Vagina (tissue), 2 donors: ENCODE measurements at regions not wholly inside any gene's neighbourhood (a gene's known extent, or its start where the extent isn't known, plus 50 kb on each side); places are given as distances from the start of the nearest gene placed in this dataset.

Experiments
- DNase-seq, 2 donors: peaks; one replicate each; pipeline ENCODE4 v3.0.0-alpha.2; 2017; ENCODE audit errors: extremely low spot score in 2 of 2
- H3K27ac ChIP-seq: fragments of 200-600 bp; sonication (generic); one replicate; pipeline ENCODE4 v1.5.1; 2019
- H3K27me3 ChIP-seq: fragments of 200-600 bp; sonication (generic); one replicate; pipeline ENCODE4 v1.5.1; 2019
- H3K36me3 ChIP-seq, 2 donors: fragments of 200-600 bp; sonication (generic); one replicate each; pipeline ENCODE4 v1.5.1; 2017 to 2019
- H3K4me1 ChIP-seq: fragments of 200-600 bp; sonication (generic); one replicate; pipeline ENCODE4 v1.5.1; 2019
- H3K4me3 ChIP-seq, 2 donors: fragments of 200-600 bp; sonication (generic); 1 replicate in 1 of 2; 2 replicates in 1 of 2; pipeline ENCODE4 v1.5.1; 2016 to 2019
- H3K9me3 ChIP-seq: fragments of 200-600 bp; sonication (generic); one replicate; pipeline ENCODE4 v1.5.1; 2019
- POLR2A ChIP-seq, 2 donors: fragments of 450-650 bp; IDR thresholded peaks; one replicate each; pipeline ENCODE4 v1.6.1; 2017; ENCODE audit warnings: antibody characterized with exemption in 2 of 2, mild to moderate bottlenecking in 2 of 2, moderate library complexity in 2 of 2
- POLR2AphosphoS5 ChIP-seq, 2 donors: sonication (generic); formaldehyde crosslinking; IDR thresholded peaks; one replicate each; pipeline ENCODE4 v1.9.0; 2017; ENCODE audit warnings: antibody characterized with exemption in 2 of 2, mild to moderate bottlenecking in 2 of 2, low read depth in 1 of 2; ENCODE audit not compliant: insufficient read depth in 1 of 2
- intact Hi-C: fragments of 100-400 bp; cut with DNase I; formaldehyde crosslinking; loops from one replicate; pipeline ENCODE4 v1.15.1; 2023
- TF ChIP-seq, protein P1 (sequence below), 3 experiments: fragments of 450-650 bp in 2 of 3; fragments of 200-600 bp in 1 of 3; sonication (generic) in 1 of 3; IDR thresholded peaks; one replicate each; pipeline ENCODE4 v1.5.1; 2017 to 2019; ENCODE audit warnings: antibody characterized with exemption in 3 of 3, mild to moderate bottlenecking in 2 of 3, moderate library complexity in 2 of 3

GRCh38 chr4:56240554-56241174, 146.6 kb downstream of the AASDH start:
- DNase-seq: no peak

GRCh38 chr4:56238251-56238650, 149.0 kb downstream of the AASDH start:
- H3K27ac ChIP-seq: no peak overlapping the region
- DNase-seq: no peak
- TF ChIP-seq POLR2A (IDR thresholded peaks at IDR 0.05) (no peak), POLR2AphosphoS5 (IDR thresholded peaks at IDR 0.05; ENCODE audit: insufficient read depth in 1 of 2, low read depth in 1 of 2) (no peak)
- TF ChIP-seq, protein P1, sequence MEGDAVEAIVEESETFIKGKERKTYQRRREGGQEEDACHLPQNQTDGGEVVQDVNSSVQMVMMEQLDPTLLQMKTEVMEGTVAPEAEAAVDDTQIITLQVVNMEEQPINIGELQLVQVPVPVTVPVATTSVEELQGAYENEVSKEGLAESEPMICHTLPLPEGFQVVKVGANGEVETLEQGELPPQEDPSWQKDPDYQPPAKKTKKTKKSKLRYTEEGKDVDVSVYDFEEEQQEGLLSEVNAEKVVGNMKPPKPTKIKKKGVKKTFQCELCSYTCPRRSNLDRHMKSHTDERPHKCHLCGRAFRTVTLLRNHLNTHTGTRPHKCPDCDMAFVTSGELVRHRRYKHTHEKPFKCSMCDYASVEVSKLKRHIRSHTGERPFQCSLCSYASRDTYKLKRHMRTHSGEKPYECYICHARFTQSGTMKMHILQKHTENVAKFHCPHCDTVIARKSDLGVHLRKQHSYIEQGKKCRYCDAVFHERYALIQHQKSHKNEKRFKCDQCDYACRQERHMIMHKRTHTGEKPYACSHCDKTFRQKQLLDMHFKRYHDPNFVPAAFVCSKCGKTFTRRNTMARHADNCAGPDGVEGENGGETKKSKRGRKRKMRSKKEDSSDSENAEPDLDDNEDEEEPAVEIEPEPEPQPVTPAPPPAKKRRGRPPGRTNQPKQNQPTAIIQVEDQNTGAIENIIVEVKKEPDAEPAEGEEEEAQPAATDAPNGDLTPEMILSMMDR (IDR thresholded peaks at IDR 0.05): no peak
- H3K9me3 ChIP-seq: no peaks in the 10 kb centered on the region
- H3K4me1 ChIP-seq: no peaks in the 10 kb centered on the region
- H3K36me3 ChIP-seq: no peaks in the 10 kb centered on the region
- no peak overlapping the region for H3K4me3 ChIP-seq
- intact Hi-C loops: no loop called here
- H3K27me3 ChIP-seq: no peaks in the 10 kb centered on the region

More at GRCh38 chr4:56240554-56241174, 146.6 kb downstream of the AASDH start:
- intact Hi-C loops: no loop called here
- no peaks in the 10 kb centered on the region for H3K27me3 ChIP-seq
- no peak overlapping the region for H3K4me3 ChIP-seq
- H3K9me3 ChIP-seq: no peaks in the 10 kb centered on the region
- no peak overlapping the region for H3K27ac ChIP-seq
- TF ChIP-seq POLR2A (IDR thresholded peaks at IDR 0.05): no peak
- TF ChIP-seq, protein P1 (IDR thresholded peaks at IDR 0.05): no peak
- no peak for TF ChIP-seq POLR2AphosphoS5 (IDR thresholded peaks at IDR 0.05; ENCODE audit: insufficient read depth in 1 of 2, low read depth in 1 of 2)
- no peaks in the 10 kb centered on the region for H3K4me1 ChIP-seq
- H3K36me3 ChIP-seq: no peaks in the 10 kb centered on the region

GRCh38 chr4:56235725-56236124, 151.6 kb downstream of the AASDH start:
- H3K27me3 ChIP-seq: no peaks in the 10 kb centered on the region
- no peaks in the 10 kb centered on the region for H3K4me1 ChIP-seq
- intact Hi-C loops: no loop called here
- no peak overlapping the region for H3K27ac ChIP-seq
- H3K9me3 ChIP-seq: no peaks in the 10 kb centered on the region
- no peak overlapping the region for H3K4me3 ChIP-seq
- TF ChIP-seq, protein P1 (IDR thresholded peaks at IDR 0.05): no peak
- no peak for TF ChIP-seq POLR2AphosphoS5 (IDR thresholded peaks at IDR 0.05; ENCODE audit: insufficient read depth in 1 of 2, low read depth in 1 of 2)
- no peak for TF ChIP-seq POLR2A (IDR thresholded peaks at IDR 0.05)
- DNase-seq: no peak
- H3K36me3 ChIP-seq: no peaks in the 10 kb centered on the region

- no peak overlapping the region for H3K27ac ChIP-seq
- H3K36me3 ChIP-seq: no peaks in the 10 kb centered on the region
- intact Hi-C loops: no loop called here
- H3K4me3 ChIP-seq: no peak overlapping the region
- TF ChIP-seq, protein P1 (IDR thresholded peaks at IDR 0.05): no peak
- TF ChIP-seq POLR2AphosphoS5 (IDR thresholded peaks at IDR 0.05; ENCODE audit: insufficient read depth in 1 of 2, low read depth in 1 of 2): no peak
- TF ChIP-seq POLR2A (IDR thresholded peaks at IDR 0.05): no peak
- no peak for DNase-seq
- no peaks in the 10 kb centered on the region for H3K27me3 ChIP-seq
- H3K9me3 ChIP-seq: no peaks in the 10 kb centered on the region
- no peaks in the 10 kb centered on the region for H3K4me1 ChIP-seq
Observed at GRCh38 chr4:56235011-56235410, 152.3 kb downstream of the AASDH start.

DNA sequence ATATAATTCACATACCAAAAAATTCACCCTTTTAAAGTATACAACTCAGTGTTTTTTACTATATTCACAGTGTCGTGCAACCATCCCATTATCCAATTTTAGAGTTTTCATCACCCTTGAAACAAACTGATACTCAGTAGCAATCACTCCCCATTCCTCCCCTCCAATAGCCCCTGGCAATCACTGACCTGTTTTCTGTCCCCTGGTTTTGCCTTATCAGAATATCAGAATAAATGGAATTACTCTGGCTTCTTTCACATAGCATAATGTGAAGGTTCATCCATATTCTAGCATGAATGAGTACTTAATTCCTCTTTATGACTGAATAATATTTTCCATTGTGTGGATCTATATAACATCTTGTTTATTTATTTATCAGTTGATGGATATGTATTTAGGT, 153.2 kb downstream of the AASDH start:
- no peaks in the 10 kb centered on the region for H3K4me1 ChIP-seq
- H3K27me3 ChIP-seq: no peaks in the 10 kb centered on the region
- H3K36me3 ChIP-seq: no peaks in the 10 kb centered on the region
- DNase-seq: no peak
- H3K27ac ChIP-seq: no peak overlapping the region
- no peak overlapping the region for H3K4me3 ChIP-seq
- intact Hi-C loops: no loop called here
- TF ChIP-seq, protein P1 (IDR thresholded peaks at IDR 0.05): no peak
- no peak for TF ChIP-seq POLR2A (IDR thresholded peaks at IDR 0.05)
- no peak for TF ChIP-seq POLR2AphosphoS5 (IDR thresholded peaks at IDR 0.05; ENCODE audit: insufficient read depth in 1 of 2, low read depth in 1 of 2)
- H3K9me3 ChIP-seq: no peaks in the 10 kb centered on the region
